AG09309 (cell line): ENCODE measurements at regions not wholly inside any gene's neighbourhood (a gene's known extent, or its start where the extent isn't known, plus 50 kb on each side); places are given as distances from the start of the nearest gene placed in this dataset.

ENCODE experiments used
- DNase-seq: peaks from one replicate; pipeline ENCODE4 v3.0.0-alpha.2; 2010; ENCODE audit warnings: low read depth
- H3K4me3 ChIP-seq: 2 replicates; pipeline ENCODE4 v1.5.1; 2011; ENCODE audit warnings: mild to moderate bottlenecking, low read depth, low read length, moderate library complexity; ENCODE audit not compliant: control insufficient read depth
- TF ChIP-seq, protein P1 (sequence below): IDR thresholded peaks from 2 replicates; pipeline ENCODE4 v1.5.1; 2011; ENCODE audit warnings: mild to moderate bottlenecking, low read depth, low read length, inconsistent platforms; ENCODE audit not compliant: insufficient read depth, control insufficient read depth; ENCODE audit errors: missing control alignments

DNA sequence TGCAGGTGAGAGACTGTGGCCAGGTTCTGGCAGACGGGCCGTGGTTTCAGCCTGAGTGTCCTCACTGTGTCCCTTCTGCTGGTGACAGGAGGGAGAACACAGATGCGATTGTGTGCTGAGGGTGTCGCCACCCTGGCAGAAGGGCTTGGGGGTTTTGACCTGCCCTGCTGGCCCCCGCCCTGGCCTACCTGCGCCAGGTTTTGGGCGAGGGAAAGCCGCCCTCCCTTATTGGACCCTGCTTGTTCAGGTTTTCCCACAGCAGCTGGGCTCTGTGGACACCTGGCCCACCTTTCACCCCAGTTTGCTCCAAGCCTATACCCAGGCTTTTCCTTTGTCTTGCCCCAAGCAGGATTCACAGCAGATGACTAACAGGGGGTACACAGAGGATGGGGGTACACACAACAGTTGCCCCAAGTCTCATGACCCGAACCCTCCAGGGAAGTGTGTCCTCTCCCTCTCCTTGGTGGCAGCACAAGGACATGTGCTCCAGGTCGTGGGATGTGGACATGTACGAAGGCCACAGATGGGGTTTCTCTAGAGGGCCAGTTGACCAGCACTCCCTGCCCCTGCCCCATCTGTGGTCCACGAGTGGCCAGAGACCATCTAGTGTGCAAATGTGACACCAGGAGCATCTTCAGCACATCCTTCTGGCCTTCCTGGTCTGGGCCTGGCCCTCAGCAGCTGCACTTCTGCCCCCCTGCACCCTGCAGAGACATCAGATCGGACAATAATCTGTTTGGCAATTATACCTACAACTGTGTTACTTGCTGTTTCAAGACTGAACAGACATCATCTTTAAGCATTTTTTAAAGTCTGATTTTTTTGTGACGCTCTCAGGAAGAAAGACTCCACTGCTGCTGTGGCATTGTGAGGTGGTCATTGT lies 265.8 kb upstream of the IRX4 start:
- no peak for DNase-seq
- TF ChIP-seq, protein P1, sequence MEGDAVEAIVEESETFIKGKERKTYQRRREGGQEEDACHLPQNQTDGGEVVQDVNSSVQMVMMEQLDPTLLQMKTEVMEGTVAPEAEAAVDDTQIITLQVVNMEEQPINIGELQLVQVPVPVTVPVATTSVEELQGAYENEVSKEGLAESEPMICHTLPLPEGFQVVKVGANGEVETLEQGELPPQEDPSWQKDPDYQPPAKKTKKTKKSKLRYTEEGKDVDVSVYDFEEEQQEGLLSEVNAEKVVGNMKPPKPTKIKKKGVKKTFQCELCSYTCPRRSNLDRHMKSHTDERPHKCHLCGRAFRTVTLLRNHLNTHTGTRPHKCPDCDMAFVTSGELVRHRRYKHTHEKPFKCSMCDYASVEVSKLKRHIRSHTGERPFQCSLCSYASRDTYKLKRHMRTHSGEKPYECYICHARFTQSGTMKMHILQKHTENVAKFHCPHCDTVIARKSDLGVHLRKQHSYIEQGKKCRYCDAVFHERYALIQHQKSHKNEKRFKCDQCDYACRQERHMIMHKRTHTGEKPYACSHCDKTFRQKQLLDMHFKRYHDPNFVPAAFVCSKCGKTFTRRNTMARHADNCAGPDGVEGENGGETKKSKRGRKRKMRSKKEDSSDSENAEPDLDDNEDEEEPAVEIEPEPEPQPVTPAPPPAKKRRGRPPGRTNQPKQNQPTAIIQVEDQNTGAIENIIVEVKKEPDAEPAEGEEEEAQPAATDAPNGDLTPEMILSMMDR, result no peak
- no peak overlapping the region for H3K4me3 ChIP-seq

DNA sequence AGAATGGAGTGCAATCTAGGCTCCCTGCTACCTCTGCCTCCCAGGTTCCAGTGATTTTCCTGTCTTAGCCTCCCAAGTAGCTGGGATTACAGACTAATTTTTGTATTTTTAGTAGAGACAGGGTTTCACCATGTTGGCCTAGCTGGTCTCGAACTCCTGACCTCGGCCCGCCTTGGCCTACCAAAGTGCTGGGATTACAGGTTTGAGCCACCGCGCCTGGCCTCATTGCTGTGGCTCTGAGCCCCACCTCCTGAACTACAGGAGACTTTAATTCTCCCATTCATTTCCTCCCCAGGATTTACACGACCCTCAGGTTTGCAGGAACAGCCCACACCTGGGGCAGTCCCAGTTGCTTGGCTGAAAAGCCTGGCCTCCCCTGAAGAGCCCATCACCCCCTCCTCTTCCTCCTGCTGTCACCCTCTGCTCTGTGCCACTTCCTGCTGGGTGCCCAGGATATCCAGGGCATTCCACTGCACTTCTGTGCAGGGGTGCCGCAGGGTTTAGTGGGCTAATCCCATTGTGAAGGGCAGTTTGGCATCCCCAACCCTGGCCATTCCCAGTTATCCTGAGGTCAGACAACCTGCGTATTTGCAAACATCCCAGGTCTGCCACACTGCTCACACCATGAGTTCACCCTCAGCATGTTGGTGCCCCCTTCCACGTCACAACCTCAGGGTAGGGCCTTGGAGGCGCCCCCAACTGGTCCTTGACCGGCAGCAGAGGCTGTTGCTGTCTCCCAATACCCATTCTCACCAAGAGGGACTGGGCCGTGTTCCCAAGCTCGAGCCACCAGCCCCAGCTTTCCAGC lies 265.0 kb upstream of the IRX4 start:
- DNase-seq, result no peak
- TF ChIP-seq, protein P1, result no peak
- H3K4me3 ChIP-seq, result no peak overlapping the region

DNA sequence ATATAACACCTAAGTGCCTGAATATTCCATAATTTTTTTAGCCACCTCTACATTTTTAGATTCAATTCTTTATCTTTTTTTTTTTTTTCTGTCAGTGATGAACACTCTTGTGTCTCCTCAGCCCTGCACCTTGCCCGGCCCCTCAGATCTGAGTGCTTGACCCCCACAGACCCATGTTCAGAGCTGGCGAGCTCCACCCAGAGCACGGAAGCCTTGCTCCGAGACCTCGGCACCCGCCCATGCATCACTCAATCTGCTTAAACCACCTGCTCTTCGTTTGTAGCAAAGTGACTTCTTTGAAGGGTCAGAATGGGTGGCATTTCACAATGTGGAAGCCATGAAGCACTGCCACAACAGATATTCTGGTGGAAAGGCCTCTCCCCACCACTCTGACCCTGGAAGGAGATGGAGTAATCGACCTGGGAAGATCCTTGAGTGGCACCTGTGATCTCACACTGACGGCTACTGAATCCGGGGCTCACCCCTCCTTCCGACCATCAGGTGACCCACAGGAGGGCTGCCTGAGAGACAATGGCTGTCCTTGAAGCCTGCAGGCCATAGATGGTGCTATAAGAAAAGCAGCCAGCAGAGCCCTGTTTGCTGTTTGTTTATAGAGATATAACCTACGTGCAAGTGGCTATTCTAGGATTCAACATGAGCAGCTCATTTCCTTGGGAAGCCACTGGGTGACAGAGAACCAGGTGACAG lies 261.1 kb upstream of the IRX4 start:
- TF ChIP-seq, protein P1, result no peak
- DNase-seq, result no peak
- H3K4me3 ChIP-seq, result no peak overlapping the region

GRCh38 chr5:2143088-2143487 lies 260.4 kb upstream of the IRX4 start:
- H3K4me3 ChIP-seq, result no peak overlapping the region
- TF ChIP-seq, protein P1, result no peak
- no peak for DNase-seq

GRCh38 chr5:2142456-2142954 lies 259.8 kb upstream of the IRX4 start:
- H3K4me3 ChIP-seq, result no peak overlapping the region
- DNase-seq, result no peak
- TF ChIP-seq, protein P1, result no peak

DNA sequence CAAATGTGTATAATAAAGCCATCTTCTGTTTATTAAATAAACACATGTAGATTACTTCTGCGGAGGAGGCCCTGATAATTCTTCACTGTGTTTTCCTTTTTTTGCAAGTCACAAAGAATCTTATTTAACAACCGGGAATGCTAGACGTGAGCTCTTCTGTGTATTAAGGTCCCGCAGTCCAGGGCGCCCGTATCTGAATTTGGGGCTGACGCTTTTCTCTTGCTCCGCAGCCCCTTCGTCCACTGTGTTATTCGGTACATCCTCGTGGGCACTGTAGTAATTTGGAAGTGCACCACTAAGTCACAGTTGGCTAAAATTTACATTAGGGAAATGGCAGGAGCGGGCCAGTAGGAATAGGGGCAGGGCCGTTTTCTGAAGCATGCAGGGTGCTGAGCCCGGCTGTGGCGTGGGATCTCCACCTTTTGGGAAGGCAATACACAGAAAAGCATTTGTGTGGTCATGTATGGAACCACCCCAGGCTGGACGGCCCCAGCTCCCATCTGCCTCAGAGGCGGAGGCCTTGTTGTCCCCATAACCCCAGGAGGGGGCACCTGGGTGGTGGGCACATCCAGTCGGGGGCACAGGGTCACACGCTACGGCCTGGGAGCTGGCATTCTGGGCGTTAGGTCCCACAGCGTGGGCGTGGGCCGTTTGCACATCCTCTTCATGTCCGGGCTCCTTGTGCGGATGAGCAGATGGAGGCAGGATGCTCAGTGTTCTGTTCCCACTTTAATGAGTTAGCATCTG lies 258.7 kb upstream of the IRX4 start:
- H3K4me3 ChIP-seq, result no peak overlapping the region
- DNase-seq, result no peak
- TF ChIP-seq, protein P1, result no peak
